WTC11 (cell line): ENCODE measurements at regions not wholly inside any gene's neighbourhood (a gene's known extent, or its start where the extent isn't known, plus 50 kb on each side); places are given as distances from the start of the nearest gene placed in this dataset.
"Not testable (repeated sequence)": the region's sequence is repeated elsewhere in the genome, so short reads cannot be mapped to it uniquely, and the experiment has no call there.

Source experiments
- ATAC-seq: fragments of 200-7000 bp; cut with Tn5 transposase; 2 replicates; pipeline ENCODE4 v1.10.0; 2021; ENCODE audit warnings: mild to moderate bottlenecking, moderate library complexity
- CTCF ChIA-PET: fragments of 300-600 bp; sonication (Branson Sonifier 250); formaldehyde crosslinking; loops from one replicate; lab custom pipeline; 2021; ENCODE audit warnings: antibody characterized with exemption; lab: Charles Lee
- POLR2A ChIA-PET: fragments of 350-600 bp; sonication (Branson Sonifier 250); formaldehyde crosslinking; loops from one replicate; lab custom pipeline; 2021; ENCODE audit warnings: antibody characterized with exemption; lab: Charles Lee
- DNase-seq: peaks from one replicate; pipeline ENCODE4 v3.0.0; 2021; ENCODE audit warnings: low spot score
- H3K27ac Mint-ChIP-seq: 2 replicates; pipeline ENCODE4 v1.8.0; 2021; ENCODE audit warnings: mixed read lengths
- H3K27me3 Mint-ChIP-seq: 2 replicates; pipeline ENCODE4 v1.8.0; 2021; ENCODE audit warnings: low read depth, mild to moderate bottlenecking, moderate library complexity, mixed read lengths
- H3K36me3 Mint-ChIP-seq: 2 replicates; pipeline ENCODE4 v1.8.0; 2021; ENCODE audit warnings: mixed read lengths
- H3K4me1 Mint-ChIP-seq: 2 replicates; pipeline ENCODE4 v1.8.0; 2022; ENCODE audit warnings: mixed read lengths
- H3K4me3 Mint-ChIP-seq: 2 replicates; pipeline ENCODE4 v1.8.0; 2021; ENCODE audit warnings: mild to moderate bottlenecking, moderate library complexity, mixed read lengths
- H3K9me3 Mint-ChIP-seq: 2 replicates; pipeline ENCODE4 v1.8.0; 2021; ENCODE audit warnings: mixed read lengths
- ATF6 ChIP-seq: sonication (generic); formaldehyde crosslinking; IDR thresholded peaks from 2 replicates; pipeline ENCODE4 v1.8.1; 2023; ENCODE audit warnings: mild to moderate bottlenecking, missing genetic modification reagents
- CREB1 ChIP-seq: sonication (generic); formaldehyde crosslinking; IDR thresholded peaks from 2 replicates; pipeline ENCODE4 v1.8.0; 2023; ENCODE audit warnings: mild to moderate bottlenecking, missing genetic modification reagents
- CREM ChIP-seq: sonication (generic); formaldehyde crosslinking; IDR thresholded peaks from 2 replicates; pipeline ENCODE4 v1.8.1; 2022; ENCODE audit warnings: mild to moderate bottlenecking, missing genetic modification reagents, moderate library complexity
- FOXK1 ChIP-seq: sonication (generic); formaldehyde crosslinking; IDR thresholded peaks from 2 replicates; pipeline ENCODE4 v1.8.0; 2022; ENCODE audit warnings: mild to moderate bottlenecking, moderate library complexity, missing genetic modification reagents
- MAX ChIP-seq: sonication (generic); formaldehyde crosslinking; IDR thresholded peaks from 2 replicates; pipeline ENCODE4 v1.8.0; 2022; ENCODE audit warnings: mild to moderate bottlenecking, missing genetic modification reagents
- NFATC4 ChIP-seq: fragments of 250-450 bp; sonication (Bioruptor Pico); IDR thresholded peaks from 2 replicates; pipeline ENCODE4 v1.9.0; 2021; ENCODE audit warnings: mild to moderate bottlenecking
- NFYB ChIP-seq: sonication (generic); formaldehyde crosslinking; conservative IDR thresholded peaks from 2 replicates; pipeline ENCODE4 v1.8.0; 2022; ENCODE audit warnings: low read depth, missing genetic modification reagents
- OVOL2 ChIP-seq: fragments of 250-450 bp; sonication (Bioruptor Pico); IDR thresholded peaks from 2 replicates; pipeline ENCODE4 v1.9.0; 2021; ENCODE audit warnings: mild to moderate bottlenecking, borderline replicate concordance
- RORB ChIP-seq: fragments of 250-450 bp; sonication (Bioruptor Pico); IDR thresholded peaks from 2 replicates; pipeline ENCODE4 v1.9.0; 2021; ENCODE audit warnings: mild to moderate bottlenecking
- TCF7 ChIP-seq: sonication (generic); formaldehyde crosslinking; IDR thresholded peaks from 2 replicates; pipeline ENCODE4 v1.8.0; 2022; ENCODE audit warnings: mild to moderate bottlenecking, low read depth, missing genetic modification reagents, moderate library complexity
- TEAD1 ChIP-seq: sonication (generic); formaldehyde crosslinking; IDR thresholded peaks from 2 replicates; pipeline ENCODE4 v1.8.0; 2022; ENCODE audit warnings: mild to moderate bottlenecking, missing genetic modification reagents
- ZNF138 ChIP-seq: sonication (generic); formaldehyde crosslinking; conservative IDR thresholded peaks from 2 replicates; pipeline ENCODE4 v1.8.1; 2022; ENCODE audit warnings: mild to moderate bottlenecking, moderate library complexity, missing genetic modification reagents
- ZNF263 ChIP-seq: sonication (generic); formaldehyde crosslinking; IDR thresholded peaks from 2 replicates; pipeline ENCODE4 v1.8.1; 2022; ENCODE audit warnings: low read depth, mild to moderate bottlenecking, moderate library complexity, missing genetic modification reagents
- ZSCAN18 ChIP-seq: fragments of 250-450 bp; sonication (Bioruptor Pico); IDR thresholded peaks from 2 replicates; pipeline ENCODE4 v2.1.2; 2022; ENCODE audit warnings: mild to moderate bottlenecking, moderate library complexity
- TF ChIP-seq, protein P1 (sequence below): sonication (generic); formaldehyde crosslinking; IDR thresholded peaks from 2 replicates; pipeline ENCODE4 v1.8.1; 2022; ENCODE audit warnings: mild to moderate bottlenecking, moderate library complexity, missing genetic modification reagents
- TF ChIP-seq, protein P2 (sequence below): sonication (generic); formaldehyde crosslinking; IDR thresholded peaks from 2 replicates; pipeline ENCODE4 v1.8.0; 2022; ENCODE audit warnings: mild to moderate bottlenecking, missing genetic modification reagents
- TF ChIP-seq, protein P3 (sequence below): sonication (generic); formaldehyde crosslinking; IDR thresholded peaks from 2 replicates; pipeline ENCODE4 v1.8.0; 2022; ENCODE audit warnings: mild to moderate bottlenecking, missing genetic modification reagents

- peaks cover 68% of the 10 kb centered on the region for H3K9me3 Mint-ChIP-seq
- no peaks in the 10 kb centered on the region for H3K4me1 Mint-ChIP-seq
- H3K27me3 Mint-ChIP-seq, result peaks cover 2% of the 10 kb centered on the region
- ATAC-seq, result no peak
- H3K36me3 Mint-ChIP-seq, result peaks cover 58% of the 10 kb centered on the region
- TF ChIP-seq CREM (CRISPR knock-in tag), result no peak
- no peak for TF ChIP-seq NFYB (CRISPR knock-in tag)
- no peak for TF ChIP-seq RORB (CRISPR knock-in tag)
- TF ChIP-seq OVOL2 (CRISPR knock-in tag), result no peak
- TF ChIP-seq ZNF263, result no peak
- TF ChIP-seq ZNF138 (CRISPR knock-in tag), result no peak
- no peak for TF ChIP-seq CREB1 (CRISPR knock-in tag)
- no peak for TF ChIP-seq TCF7 (CRISPR knock-in tag)
- no peak for TF ChIP-seq TEAD1
- no peak for TF ChIP-seq NFATC4 (CRISPR knock-in tag)
- TF ChIP-seq ZSCAN18 (CRISPR knock-in tag), result no peak
- no peak for TF ChIP-seq MAX (CRISPR knock-in tag)
- TF ChIP-seq FOXK1 (CRISPR knock-in tag), result no peak
- TF ChIP-seq, protein P1, sequence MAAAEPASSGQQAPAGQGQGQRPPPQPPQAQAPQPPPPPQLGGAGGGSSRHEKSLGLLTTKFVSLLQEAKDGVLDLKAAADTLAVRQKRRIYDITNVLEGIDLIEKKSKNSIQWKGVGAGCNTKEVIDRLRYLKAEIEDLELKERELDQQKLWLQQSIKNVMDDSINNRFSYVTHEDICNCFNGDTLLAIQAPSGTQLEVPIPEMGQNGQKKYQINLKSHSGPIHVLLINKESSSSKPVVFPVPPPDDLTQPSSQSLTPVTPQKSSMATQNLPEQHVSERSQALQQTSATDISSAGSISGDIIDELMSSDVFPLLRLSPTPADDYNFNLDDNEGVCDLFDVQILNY (CRISPR knock-in tag), result no peak
- TF ChIP-seq, protein P2, sequence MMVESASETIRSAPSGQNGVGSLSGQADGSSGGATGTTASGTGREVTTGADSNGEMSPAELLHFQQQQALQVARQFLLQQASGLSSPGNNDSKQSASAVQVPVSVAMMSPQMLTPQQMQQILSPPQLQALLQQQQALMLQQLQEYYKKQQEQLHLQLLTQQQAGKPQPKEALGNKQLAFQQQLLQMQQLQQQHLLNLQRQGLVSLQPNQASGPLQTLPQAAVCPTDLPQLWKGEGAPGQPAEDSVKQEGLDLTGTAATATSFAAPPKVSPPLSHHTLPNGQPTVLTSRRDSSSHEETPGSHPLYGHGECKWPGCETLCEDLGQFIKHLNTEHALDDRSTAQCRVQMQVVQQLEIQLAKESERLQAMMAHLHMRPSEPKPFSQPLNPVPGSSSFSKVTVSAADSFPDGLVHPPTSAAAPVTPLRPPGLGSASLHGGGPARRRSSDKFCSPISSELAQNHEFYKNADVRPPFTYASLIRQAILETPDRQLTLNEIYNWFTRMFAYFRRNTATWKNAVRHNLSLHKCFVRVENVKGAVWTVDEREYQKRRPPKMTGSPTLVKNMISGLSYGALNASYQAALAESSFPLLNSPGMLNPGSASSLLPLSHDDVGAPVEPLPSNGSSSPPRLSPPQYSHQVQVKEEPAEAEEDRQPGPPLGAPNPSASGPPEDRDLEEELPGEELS (CRISPR knock-in tag), result no peak
- TF ChIP-seq, all 79 proteins: peak for 0
- ChIA-PET POLR2A (no interaction called here), CTCF (no interaction called here)
- Mint-ChIP-seq H3K4me3 (no peak overlapping the region), H3K27ac (no peak overlapping the region)
- DNase-seq, result no peak
These were observed 1011.8 kb upstream of the DDX18 start for GRCh38 chr2:116802671-116803070.

GRCh38 chr2:116804901-116805300 lies 1009.6 kb upstream of the DDX18 start:
- no peak for DNase-seq
- Mint-ChIP-seq H3K4me3 (no peak overlapping the region), H3K27me3 (peaks cover 2% of the 10 kb centered on the region), H3K27ac (no peak overlapping the region), H3K9me3 (peaks cover 65% of the 10 kb centered on the region), H3K36me3 (peaks cover 45% of the 10 kb centered on the region), H3K4me1 (no peaks in the 10 kb centered on the region)
- no peak for TF ChIP-seq ATF6 (CRISPR knock-in tag)
- TF ChIP-seq, protein P3, sequence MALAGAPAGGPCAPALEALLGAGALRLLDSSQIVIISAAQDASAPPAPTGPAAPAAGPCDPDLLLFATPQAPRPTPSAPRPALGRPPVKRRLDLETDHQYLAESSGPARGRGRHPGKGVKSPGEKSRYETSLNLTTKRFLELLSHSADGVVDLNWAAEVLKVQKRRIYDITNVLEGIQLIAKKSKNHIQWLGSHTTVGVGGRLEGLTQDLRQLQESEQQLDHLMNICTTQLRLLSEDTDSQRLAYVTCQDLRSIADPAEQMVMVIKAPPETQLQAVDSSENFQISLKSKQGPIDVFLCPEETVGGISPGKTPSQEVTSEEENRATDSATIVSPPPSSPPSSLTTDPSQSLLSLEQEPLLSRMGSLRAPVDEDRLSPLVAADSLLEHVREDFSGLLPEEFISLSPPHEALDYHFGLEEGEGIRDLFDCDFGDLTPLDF, result no peak
- no peak for ATAC-seq
- POLR2A ChIA-PET, result no interaction called here
- CTCF ChIA-PET, result no interaction called here

GRCh38 chr2:116806505-116806904 lies 1008.0 kb upstream of the DDX18 start:
- POLR2A ChIA-PET, ATAC-seq, H3K4me1 Mint-ChIP-seq, CTCF ChIA-PET, H3K4me3 Mint-ChIP-seq, H3K27ac Mint-ChIP-seq, H3K27me3 Mint-ChIP-seq, DNase-seq: not testable (repeated sequence)
- Mint-ChIP-seq H3K36me3 (peaks cover 40% of the 10 kb centered on the region), H3K9me3 (peaks cover 61% of the 10 kb centered on the region)
